Chondrocyte (in vitro differentiated cells): ENCODE measurements at regions not wholly inside any gene's neighbourhood (a gene's known extent, or its start where the extent isn't known, plus 50 kb on each side); places are given as distances from the start of the nearest gene placed in this dataset.

Source experiments
- DNase-seq: peaks from one replicate; pipeline ENCODE4 v3.0.0; 2021; ENCODE audit warnings: mixed read lengths, low spot score
- H3K27ac Mint-ChIP-seq: one replicate; pipeline ENCODE4 v1.8.0; 2021; ENCODE audit warnings: mild to moderate bottlenecking, moderate library complexity, mixed read lengths; ENCODE audit not compliant: unreplicated experiment
- H3K27me3 Mint-ChIP-seq: 2 replicates; pipeline ENCODE4 v1.8.0; 2021; ENCODE audit warnings: low read depth, mixed read lengths
- H3K36me3 Mint-ChIP-seq: 2 replicates; pipeline ENCODE4 v1.8.0; 2021; ENCODE audit warnings: low read depth, mixed read lengths
- H3K4me1 Mint-ChIP-seq: 2 replicates; pipeline ENCODE4 v1.8.0; 2021; ENCODE audit warnings: low read depth, mild to moderate bottlenecking, mixed read lengths
- H3K4me3 Mint-ChIP-seq: one replicate; pipeline ENCODE4 v1.8.0; 2021; ENCODE audit warnings: mild to moderate bottlenecking, moderate library complexity, mixed read lengths; ENCODE audit not compliant: unreplicated experiment
- H3K9me3 Mint-ChIP-seq: 2 replicates; pipeline ENCODE4 v1.8.0; 2021; ENCODE audit warnings: low read depth, mixed read lengths
- CTCF ChIP-seq: fragments of 200-600 bp; sonication (generic); IDR thresholded peaks from 2 replicates; pipeline ENCODE4 v1.5.0; 2021; ENCODE audit warnings: antibody characterized with exemption, mild to moderate bottlenecking, moderate library complexity

GRCh38 chr9:71498691-71499090 is 269.6 kb downstream of the CEMIP2 start:
- TF ChIP-seq CTCF = no peak
- H3K27ac Mint-ChIP-seq = no peak overlapping the region
- H3K9me3 Mint-ChIP-seq = peaks cover 6% of the 10 kb centered on the region
- no peak for DNase-seq
- H3K4me1 Mint-ChIP-seq = no peaks in the 10 kb centered on the region
- H3K36me3 Mint-ChIP-seq = no peaks in the 10 kb centered on the region
- H3K4me3 Mint-ChIP-seq = no peak overlapping the region
- H3K27me3 Mint-ChIP-seq = peaks cover 2% of the 10 kb centered on the region

GRCh38 chr9:71490810-71491209 is 277.5 kb downstream of the CEMIP2 start:
- H3K9me3 Mint-ChIP-seq = no peaks in the 10 kb centered on the region
- TF ChIP-seq CTCF = peak; percentile 46
- H3K4me1 Mint-ChIP-seq = no peaks in the 10 kb centered on the region
- no peak overlapping the region for H3K27ac Mint-ChIP-seq
- peaks cover 8% of the 10 kb centered on the region for H3K27me3 Mint-ChIP-seq
- no peak overlapping the region for H3K4me3 Mint-ChIP-seq
- DNase-seq = no peak
- H3K36me3 Mint-ChIP-seq = no peaks in the 10 kb centered on the region

GRCh38 chr9:71487061-71487460 is 281.3 kb downstream of the CEMIP2 start:
- Mint-ChIP-seq H3K9me3 (peaks cover 2% of the 10 kb centered on the region), H3K4me1 (no peaks in the 10 kb centered on the region), H3K4me3 (no peak overlapping the region), H3K27ac (no peak overlapping the region), H3K27me3 (peaks cover 7% of the 10 kb centered on the region), H3K36me3 (no peaks in the 10 kb centered on the region)
- no peak for DNase-seq
- no peak for TF ChIP-seq CTCF

- Mint-ChIP-seq H3K36me3 (no peaks in the 10 kb centered on the region), H3K27me3 (peaks cover 5% of the 10 kb centered on the region), H3K4me1 (no peaks in the 10 kb centered on the region), H3K4me3 (no peak overlapping the region), H3K9me3 (peaks cover 2% of the 10 kb centered on the region), H3K27ac (no peak overlapping the region)
- DNase-seq = no peak
- no peak for TF ChIP-seq CTCF
Measured at GRCh38 chr9:71485326-71485725, 283.0 kb downstream of the CEMIP2 start.

- no peak overlapping the region for H3K4me3 Mint-ChIP-seq
Measured at GRCh38 chr9:71483436-71483835, 284.9 kb downstream of the CEMIP2 start.

More at GRCh38 chr9:71483436-71483835, 284.9 kb downstream of the CEMIP2 start:
- Mint-ChIP-seq H3K27me3 (peaks cover 5% of the 10 kb centered on the region), H3K27ac (no peak overlapping the region), H3K4me1 (no peaks in the 10 kb centered on the region), H3K9me3 (peaks cover 2% of the 10 kb centered on the region), H3K36me3 (no peaks in the 10 kb centered on the region)
- DNase-seq = no peak
- no peak for TF ChIP-seq CTCF
